ENCODE measurements at regions not wholly inside any gene's neighbourhood (a gene's known extent, or its start where the extent isn't known, plus 50 kb on each side); places are given as distances from the start of the nearest gene placed in this dataset.
A peak's percentile ranks its signal among the peaks of the same experiment; 100 is the strongest.

- Histone ChIP-seq H3K9ac (ENCODE audit: low read depth in 1 of 3, low read length in 3 of 3) (no peak overlapping the region), H3K4me3 (ENCODE audit: low read length in 3 of 3) (no peak overlapping the region), H3K36me3 (ENCODE audit: control insufficient read depth in 3 of 3, insufficient read depth in 3 of 3, low read length in 3 of 3) (no peaks in the 10 kb centered on the region), H3K9me3 (ENCODE audit: control insufficient read depth in 3 of 3, low read length in 3 of 3) (no peaks in the 10 kb centered on the region), H3K27me3 (ENCODE audit: control insufficient read depth in 3 of 3, insufficient read depth in 3 of 3, low read length in 3 of 3) (no peaks in the 10 kb centered on the region), H3K4me1 (ENCODE audit: control insufficient read depth in 3 of 3, insufficient read depth in 3 of 3, low read length in 3 of 3) (peaks cover 0 to 12% (median 3%) of the 10 kb centered on the region in 3 donors), H3K27ac (ENCODE audit: low read depth, low read length) (no peak overlapping the region)
Measured at GRCh38 chr15:26084771-26085170, 221.6 kb upstream of the ATP10A start.

GRCh38 chr15:26083896-26084295 is 220.8 kb upstream of the ATP10A start:
- H3K36me3 ChIP-seq (ENCODE audit: control insufficient read depth in 3 of 3, insufficient read depth in 3 of 3, low read length in 3 of 3) = no peaks in the 10 kb centered on the region
- H3K9ac ChIP-seq (ENCODE audit: low read depth in 1 of 3, low read length in 3 of 3) = no peak overlapping the region
- no peak overlapping the region for H3K4me3 ChIP-seq (ENCODE audit: low read length in 3 of 3)

DNA sequence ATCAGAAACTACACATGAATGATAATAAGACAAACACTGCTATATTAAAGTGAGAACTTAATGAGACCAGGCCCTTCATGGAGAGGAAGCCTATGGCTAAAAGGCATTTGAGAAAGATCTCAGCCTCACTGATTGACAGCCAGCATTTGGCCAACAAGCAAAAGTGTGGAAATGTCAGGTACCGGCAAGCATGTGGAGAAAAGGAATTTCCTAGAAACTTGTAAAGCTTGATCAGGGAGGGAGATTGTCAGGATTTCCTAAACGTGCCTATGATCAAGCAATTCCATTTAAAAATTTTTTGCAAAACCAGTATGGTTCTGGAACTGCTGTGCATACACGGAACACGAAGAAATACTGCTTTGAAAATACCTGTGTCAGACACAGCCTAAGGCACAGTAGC is 220.3 kb upstream of the ATP10A start:
- H3K27ac ChIP-seq (ENCODE audit: low read depth, low read length) = no peak overlapping the region
- H3K27me3 ChIP-seq (ENCODE audit: control insufficient read depth in 3 of 3, insufficient read depth in 3 of 3, low read length in 3 of 3) = no peaks in the 10 kb centered on the region
- peaks cover 0 to 12% (median 3%) of the 10 kb centered on the region in 3 donors for H3K4me1 ChIP-seq (ENCODE audit: control insufficient read depth in 3 of 3, insufficient read depth in 3 of 3, low read length in 3 of 3)
- H3K36me3 ChIP-seq (ENCODE audit: control insufficient read depth in 3 of 3, insufficient read depth in 3 of 3, low read length in 3 of 3) = no peaks in the 10 kb centered on the region
- no peak overlapping the region for H3K4me3 ChIP-seq (ENCODE audit: low read length in 3 of 3)
- H3K9me3 ChIP-seq (ENCODE audit: control insufficient read depth in 3 of 3, low read length in 3 of 3) = no peaks in the 10 kb centered on the region
- H3K9ac ChIP-seq (ENCODE audit: low read depth in 1 of 3, low read length in 3 of 3) = peak overlapping the region in 1 of 3 donors; percentile 85

More at GRCh38 chr15:26083896-26084295, 220.8 kb upstream of the ATP10A start:
- Histone ChIP-seq H3K9me3 (ENCODE audit: control insufficient read depth in 3 of 3, low read length in 3 of 3) (no peaks in the 10 kb centered on the region), H3K27ac (ENCODE audit: low read depth, low read length) (no peak overlapping the region), H3K27me3 (ENCODE audit: control insufficient read depth in 3 of 3, insufficient read depth in 3 of 3, low read length in 3 of 3) (no peaks in the 10 kb centered on the region), H3K4me1 (ENCODE audit: control insufficient read depth in 3 of 3, insufficient read depth in 3 of 3, low read length in 3 of 3) (peaks cover 0 to 12% (median 3%) of the 10 kb centered on the region in 3 donors)

- Histone ChIP-seq H3K36me3 (ENCODE audit: control insufficient read depth in 3 of 3, insufficient read depth in 3 of 3, low read length in 3 of 3) (no peaks in the 10 kb centered on the region), H3K9me3 (ENCODE audit: control insufficient read depth in 3 of 3, low read length in 3 of 3) (no peaks in the 10 kb centered on the region), H3K9ac (ENCODE audit: low read depth in 1 of 3, low read length in 3 of 3) (peak overlapping the region; percentile 71 to 85 (median 82)), H3K27ac (ENCODE audit: low read depth, low read length) (peak overlapping the region; percentile 81), H3K4me1 (ENCODE audit: control insufficient read depth in 3 of 3, insufficient read depth in 3 of 3, low read length in 3 of 3) (peaks cover 0 to 12% (median 3%) of the 10 kb centered on the region in 3 donors), H3K27me3 (ENCODE audit: control insufficient read depth in 3 of 3, insufficient read depth in 3 of 3, low read length in 3 of 3) (no peaks in the 10 kb centered on the region), H3K4me3 (ENCODE audit: low read length in 3 of 3) (peak overlapping the region; percentile 76 to 83 (median 79))
Measured at GRCh38 chr15:26082221-26083109, 219.3 kb upstream of the ATP10A start.

DNA sequence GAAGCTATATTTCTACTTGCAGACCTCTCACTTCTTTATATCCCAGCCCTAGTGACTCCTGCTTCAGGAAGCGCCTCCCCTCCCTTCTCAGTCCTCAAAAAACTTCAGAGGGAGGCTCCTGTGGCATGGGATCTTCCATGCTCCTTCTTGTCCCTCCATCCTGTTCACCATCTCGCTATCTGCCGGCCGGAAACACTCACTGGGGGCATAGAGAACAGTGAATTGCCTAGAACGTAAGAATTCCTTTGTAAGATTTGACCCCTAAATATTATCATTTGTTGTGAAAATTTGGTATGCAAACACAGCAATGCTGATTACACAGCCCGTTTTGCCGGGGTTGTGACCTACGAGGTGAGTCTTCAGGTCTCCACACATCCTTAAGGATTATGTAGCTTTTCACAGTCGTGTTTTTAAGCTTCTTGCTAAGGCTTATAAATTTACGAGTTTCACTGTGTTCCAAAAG is 218.7 kb upstream of the ATP10A start:
- Histone ChIP-seq H3K36me3 (ENCODE audit: control insufficient read depth in 3 of 3, insufficient read depth in 3 of 3, low read length in 3 of 3) (no peaks in the 10 kb centered on the region), H3K4me3 (ENCODE audit: low read length in 3 of 3) (peak overlapping the region; percentile 2 to 79 (median 46)), H3K27ac (ENCODE audit: low read depth, low read length) (peak overlapping the region; percentile 81), H3K9ac (ENCODE audit: low read depth in 1 of 3, low read length in 3 of 3) (peak overlapping the region in 1 of 3 donors; percentile 0), H3K4me1 (ENCODE audit: control insufficient read depth in 3 of 3, insufficient read depth in 3 of 3, low read length in 3 of 3) (peaks cover 0 to 12% (median 3%) of the 10 kb centered on the region in 3 donors), H3K9me3 (ENCODE audit: control insufficient read depth in 3 of 3, low read length in 3 of 3) (no peaks in the 10 kb centered on the region), H3K27me3 (ENCODE audit: control insufficient read depth in 3 of 3, insufficient read depth in 3 of 3, low read length in 3 of 3) (no peaks in the 10 kb centered on the region)

DNA sequence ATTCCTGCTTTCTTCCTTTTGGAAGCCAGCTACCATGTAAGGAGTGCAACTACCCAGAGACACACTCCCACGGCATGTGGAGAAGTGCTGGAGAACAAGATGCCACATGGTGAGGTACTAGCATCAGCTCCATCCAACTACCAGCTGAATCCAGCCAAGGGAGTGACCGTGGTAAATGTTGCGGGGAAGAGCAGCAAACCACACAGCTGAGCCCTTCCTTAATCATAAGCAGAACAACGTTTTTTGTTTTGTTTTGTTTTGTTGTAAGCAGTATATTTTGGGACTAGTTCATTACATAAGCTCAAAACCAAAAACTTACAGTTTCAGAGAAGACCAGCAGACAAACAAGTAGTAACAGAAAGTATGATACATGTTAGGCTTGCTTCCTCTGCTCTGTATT is 212.6 kb upstream of the ATP10A start:
- H3K27ac ChIP-seq (ENCODE audit: low read depth, low read length) = no peak overlapping the region
- no peaks in the 10 kb centered on the region for H3K9me3 ChIP-seq (ENCODE audit: control insufficient read depth in 3 of 3, low read length in 3 of 3)
- no peaks in the 10 kb centered on the region for H3K36me3 ChIP-seq (ENCODE audit: control insufficient read depth in 3 of 3, insufficient read depth in 3 of 3, low read length in 3 of 3)
- no peaks in the 10 kb centered on the region for H3K4me1 ChIP-seq (ENCODE audit: control insufficient read depth in 3 of 3, insufficient read depth in 3 of 3, low read length in 3 of 3)
- no peak overlapping the region for H3K9ac ChIP-seq (ENCODE audit: low read depth in 1 of 3, low read length in 3 of 3)
- H3K4me3 ChIP-seq (ENCODE audit: low read length in 3 of 3) = no peak overlapping the region
- no peaks in the 10 kb centered on the region for H3K27me3 ChIP-seq (ENCODE audit: control insufficient read depth in 3 of 3, insufficient read depth in 3 of 3, low read length in 3 of 3)

DNA sequence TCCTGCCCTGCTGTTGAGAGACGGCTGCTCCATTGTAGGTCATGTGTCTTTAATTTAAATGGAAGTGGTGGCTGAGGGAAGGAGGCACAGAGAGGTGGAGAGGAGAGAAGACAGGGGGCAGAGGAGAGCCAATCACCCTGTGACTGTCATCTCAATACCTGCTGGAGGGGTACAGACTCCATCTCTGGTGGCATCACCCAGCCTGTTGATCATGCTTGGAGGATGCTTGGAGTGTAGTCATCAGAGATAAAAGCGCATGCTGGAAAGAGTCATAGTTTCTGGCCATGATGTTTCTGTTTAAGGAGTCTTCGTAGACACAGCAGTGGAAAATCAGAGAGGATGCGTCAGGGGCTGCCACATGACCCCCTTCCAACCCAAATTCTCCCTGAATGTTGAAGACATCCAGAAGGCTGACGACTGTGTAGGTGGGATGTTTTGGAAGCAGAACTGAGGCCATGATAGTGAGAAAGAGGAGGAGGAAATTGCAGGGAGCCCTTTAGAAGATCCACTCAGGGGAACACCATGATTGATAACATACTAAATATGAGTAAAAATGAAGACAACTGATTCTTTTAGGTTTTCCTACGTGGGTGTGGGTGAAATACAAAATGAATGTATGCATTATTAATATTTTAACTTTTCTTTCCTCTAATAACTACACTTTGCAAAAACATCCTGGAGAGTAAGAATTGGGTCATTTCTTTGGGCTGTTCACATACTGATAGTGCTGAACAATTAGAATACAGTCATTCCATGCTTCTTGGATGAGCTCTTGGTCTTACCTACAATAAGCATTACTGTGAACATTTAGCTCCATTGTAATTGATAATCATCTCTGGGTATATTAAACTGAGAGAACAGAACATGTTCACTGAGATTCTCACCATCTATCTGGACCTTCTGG is 210.6 kb upstream of the ATP10A start:
- H3K4me3 ChIP-seq (ENCODE audit: low read length in 3 of 3) = no peak overlapping the region
- H3K27me3 ChIP-seq (ENCODE audit: control insufficient read depth in 3 of 3, insufficient read depth in 3 of 3, low read length in 3 of 3) = no peaks in the 10 kb centered on the region
- no peak overlapping the region for H3K9ac ChIP-seq (ENCODE audit: low read depth in 1 of 3, low read length in 3 of 3)
- H3K4me1 ChIP-seq (ENCODE audit: control insufficient read depth in 3 of 3, insufficient read depth in 3 of 3, low read length in 3 of 3) = no peaks in the 10 kb centered on the region
- H3K36me3 ChIP-seq (ENCODE audit: control insufficient read depth in 3 of 3, insufficient read depth in 3 of 3, low read length in 3 of 3) = no peaks in the 10 kb centered on the region
- H3K9me3 ChIP-seq (ENCODE audit: control insufficient read depth in 3 of 3, low read length in 3 of 3) = no peaks in the 10 kb centered on the region
- no peak overlapping the region for H3K27ac ChIP-seq (ENCODE audit: low read depth, low read length)

DNA sequence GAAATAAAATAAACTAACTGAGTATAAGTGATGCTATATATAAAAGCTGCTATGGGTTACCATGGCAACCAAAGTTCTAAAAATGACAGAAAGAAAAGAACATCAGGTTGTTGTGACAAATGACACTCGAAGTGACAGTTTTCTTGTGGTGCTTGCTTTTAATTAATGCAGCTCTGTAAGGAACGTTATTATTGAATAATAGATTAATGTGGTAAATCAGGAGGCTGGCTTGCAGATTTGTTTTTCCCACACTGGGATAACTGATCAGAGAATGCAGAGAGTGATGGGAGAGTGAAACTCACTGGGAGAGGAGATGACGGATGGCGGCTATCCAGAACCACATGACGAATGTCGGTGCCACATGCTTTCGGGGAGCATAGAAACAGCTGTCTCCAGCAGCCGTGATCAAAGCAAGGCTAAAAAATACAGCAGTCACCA is 207.0 kb upstream of the ATP10A start:
- Histone ChIP-seq H3K36me3 (ENCODE audit: control insufficient read depth in 3 of 3, insufficient read depth in 3 of 3, low read length in 3 of 3) (no peaks in the 10 kb centered on the region), H3K27me3 (ENCODE audit: control insufficient read depth in 3 of 3, insufficient read depth in 3 of 3, low read length in 3 of 3) (no peaks in the 10 kb centered on the region), H3K9me3 (ENCODE audit: control insufficient read depth in 3 of 3, low read length in 3 of 3) (no peaks in the 10 kb centered on the region), H3K27ac (ENCODE audit: low read depth, low read length) (no peak overlapping the region), H3K4me1 (ENCODE audit: control insufficient read depth in 3 of 3, insufficient read depth in 3 of 3, low read length in 3 of 3) (no peaks in the 10 kb centered on the region), H3K9ac (ENCODE audit: low read depth in 1 of 3, low read length in 3 of 3) (no peak overlapping the region), H3K4me3 (ENCODE audit: low read length in 3 of 3) (no peak overlapping the region)

GRCh38 chr15:26069231-26069641 is 206.1 kb upstream of the ATP10A start:
- H3K9ac ChIP-seq (ENCODE audit: low read depth in 1 of 3, low read length in 3 of 3) = no peak overlapping the region
- no peaks in the 10 kb centered on the region for H3K36me3 ChIP-seq (ENCODE audit: control insufficient read depth in 3 of 3, insufficient read depth in 3 of 3, low read length in 3 of 3)
- H3K9me3 ChIP-seq (ENCODE audit: control insufficient read depth in 3 of 3, low read length in 3 of 3) = no peaks in the 10 kb centered on the region
- no peaks in the 10 kb centered on the region for H3K4me1 ChIP-seq (ENCODE audit: control insufficient read depth in 3 of 3, insufficient read depth in 3 of 3, low read length in 3 of 3)
- H3K27me3 ChIP-seq (ENCODE audit: control insufficient read depth in 3 of 3, insufficient read depth in 3 of 3, low read length in 3 of 3) = no peaks in the 10 kb centered on the region
- no peak overlapping the region for H3K4me3 ChIP-seq (ENCODE audit: low read length in 3 of 3)
- H3K27ac ChIP-seq (ENCODE audit: low read depth, low read length) = no peak overlapping the region
